GM21717 (cell line): ENCODE measurements at regions not wholly inside any gene's neighbourhood (a gene's known extent, or its start where the extent isn't known, plus 50 kb on each side); places are given as distances from the start of the nearest gene placed in this dataset.
"Not testable (repeated sequence)": the region's sequence is repeated elsewhere in the genome, so short reads cannot be mapped to it uniquely, and the experiment has no call there.

Experiments used
- ATAC-seq: cut with Tn5 transposase; IDR thresholded peaks from one replicate; pipeline ENCODE4 v1.9.1; 2021; ENCODE audit warnings: mild to moderate bottlenecking, moderate library complexity; ENCODE audit not compliant: unreplicated experiment

GRCh38 chr5:98516701-98517100, 256.8 kb upstream of the RGMB start:
- no peak for ATAC-seq

GRCh38 chr5:98517560-98518366, 255.7 kb upstream of the RGMB start:
- no peak for ATAC-seq

- no peak for ATAC-seq
Measured at GRCh38 chr5:98518754-98519153, 254.7 kb upstream of the RGMB start.

GRCh38 chr5:98519571-98519970, 253.9 kb upstream of the RGMB start:
- ATAC-seq, result no peak

- ATAC-seq, result no peak
Measured at GRCh38 chr5:98521821-98522220, 251.6 kb upstream of the RGMB start.

GRCh38 chr5:98524773-98525172, 248.7 kb upstream of the RGMB start:
- ATAC-seq, result no peak

- ATAC-seq, result no peak
Measured at GRCh38 chr5:98527846-98528245, 245.6 kb upstream of the RGMB start.

GRCh38 chr5:98529321-98529720, 244.1 kb upstream of the RGMB start:
- ATAC-seq, result no peak

- no peak for ATAC-seq
Measured at GRCh38 chr5:98530224-98530623, 243.2 kb upstream of the RGMB start.

GRCh38 chr5:98535901-98536300, 237.6 kb upstream of the RGMB start:
- ATAC-seq, result no peak

- ATAC-seq, result no peak
Measured at GRCh38 chr5:98540056-98540455, 233.4 kb upstream of the RGMB start.

- no peak for ATAC-seq
Measured at GRCh38 chr5:98541641-98542040, 231.8 kb upstream of the RGMB start.

GRCh38 chr5:98543490-98543889, 230.0 kb upstream of the RGMB start:
- ATAC-seq, result no peak

- not testable (repeated sequence) for ATAC-seq
Measured at GRCh38 chr5:98546924-98547323, 226.5 kb upstream of the RGMB start.

- no peak for ATAC-seq
Measured at GRCh38 chr5:98556712-98557111, 216.8 kb upstream of the RGMB start.

- no peak for ATAC-seq
Measured at GRCh38 chr5:98557916-98558315, 215.5 kb upstream of the RGMB start.

GRCh38 chr5:98563885-98564653, 209.4 kb upstream of the RGMB start:
- no peak for ATAC-seq

- no peak for ATAC-seq
Measured at GRCh38 chr5:98564836-98565235, 208.6 kb upstream of the RGMB start.

- ATAC-seq, result no peak
Measured at GRCh38 chr5:98568336-98568735, 205.1 kb upstream of the RGMB start.

GRCh38 chr5:98569288-98569687, 204.2 kb upstream of the RGMB start:
- ATAC-seq, result no peak

GRCh38 chr5:98570010-98570409, 203.5 kb upstream of the RGMB start:
- ATAC-seq, result no peak

- no peak for ATAC-seq
Measured at GRCh38 chr5:98570661-98571191, 202.7 kb upstream of the RGMB start.
